ENCODE measurements at regions not wholly inside any gene's neighbourhood (a gene's known extent, or its start where the extent isn't known, plus 50 kb on each side); places are given as distances from the start of the nearest gene placed in this dataset.
"Not testable (repeated sequence)": the region's sequence is repeated elsewhere in the genome, so short reads cannot be mapped to it uniquely, and the experiment has no call there.

DNA sequence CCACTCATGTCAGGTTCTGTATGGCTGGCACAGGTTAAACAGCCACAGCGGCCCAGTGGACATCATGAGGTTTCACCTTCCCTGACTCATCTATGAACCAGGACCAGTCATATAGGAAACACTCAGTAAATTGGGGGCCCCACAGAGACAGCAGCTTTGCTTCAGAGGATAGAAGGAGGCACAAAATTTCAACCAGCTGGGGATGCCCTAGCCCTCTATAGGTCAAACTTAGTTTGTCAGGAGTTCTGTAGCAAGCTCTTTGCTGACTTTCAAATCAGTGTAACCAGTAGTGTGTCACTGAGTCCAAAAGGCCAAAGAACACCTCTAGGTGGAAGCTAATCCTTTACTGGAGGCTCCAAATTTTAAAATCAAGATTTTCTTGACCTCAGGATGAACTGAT, 4157.8 kb upstream of the TPTE start:
- not testable (repeated sequence) for BruUV-seq (replicated peaks)
- CTCF ChIA-PET = interaction anchor here (3.2 kb wide), 1 partner anchor 10 kb away, joined by 9 read pairs; no protein-coding TSS in a partner anchor

DNA sequence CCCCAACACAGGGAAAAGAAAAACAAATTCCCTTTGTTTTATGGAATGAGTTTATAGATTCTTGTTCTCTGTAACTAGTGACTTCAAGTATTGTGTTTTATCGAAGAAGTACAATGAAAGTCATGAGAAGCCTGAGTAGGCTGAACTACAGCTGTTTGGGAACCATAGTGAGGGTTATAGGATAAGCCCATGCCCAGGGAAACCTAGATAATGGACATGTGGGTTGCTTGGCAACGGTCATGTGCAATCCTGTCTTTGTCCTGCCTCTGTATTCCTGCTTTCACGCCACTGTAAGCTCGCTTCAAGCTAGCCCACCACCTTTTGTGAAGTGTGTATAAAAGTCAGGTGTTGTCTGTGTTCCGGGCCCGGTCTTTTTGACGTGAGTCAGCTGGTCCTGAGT, 4152.6 kb upstream of the TPTE start:
- H3K9me3 Mint-ChIP-seq (ENCODE audit: low read depth, unreplicated experiment); H3K4me3 Mint-ChIP-seq (ENCODE audit: low read depth, unreplicated experiment); CTCF ChIA-PET; H3K4me1 Mint-ChIP-seq (ENCODE audit: low read depth, unreplicated experiment); H3K27me3 Mint-ChIP-seq (ENCODE audit: unreplicated experiment); H3K36me3 Mint-ChIP-seq (ENCODE audit: insufficient read depth, unreplicated experiment); intact Hi-C loops (cut with micrococcal nuclease; ENCODE audit: unreplicated experiment); H3K27ac Mint-ChIP-seq (ENCODE audit: unreplicated experiment): not testable (repeated sequence)
- peak; percentile 5 for DNase-seq
- BruUV-seq (replicated peaks) = TSS peak; percentile 79

More for the DNA sequence above, 4157.8 kb upstream of the TPTE start:
- H3K27ac Mint-ChIP-seq (ENCODE audit: unreplicated experiment); H3K4me3 Mint-ChIP-seq (ENCODE audit: low read depth, unreplicated experiment); H3K36me3 Mint-ChIP-seq (ENCODE audit: insufficient read depth, unreplicated experiment); intact Hi-C loops (cut with micrococcal nuclease; ENCODE audit: unreplicated experiment); H3K9me3 Mint-ChIP-seq (ENCODE audit: low read depth, unreplicated experiment); H3K4me1 Mint-ChIP-seq (ENCODE audit: low read depth, unreplicated experiment); H3K27me3 Mint-ChIP-seq (ENCODE audit: unreplicated experiment); DNase-seq: not testable (repeated sequence)

DNA sequence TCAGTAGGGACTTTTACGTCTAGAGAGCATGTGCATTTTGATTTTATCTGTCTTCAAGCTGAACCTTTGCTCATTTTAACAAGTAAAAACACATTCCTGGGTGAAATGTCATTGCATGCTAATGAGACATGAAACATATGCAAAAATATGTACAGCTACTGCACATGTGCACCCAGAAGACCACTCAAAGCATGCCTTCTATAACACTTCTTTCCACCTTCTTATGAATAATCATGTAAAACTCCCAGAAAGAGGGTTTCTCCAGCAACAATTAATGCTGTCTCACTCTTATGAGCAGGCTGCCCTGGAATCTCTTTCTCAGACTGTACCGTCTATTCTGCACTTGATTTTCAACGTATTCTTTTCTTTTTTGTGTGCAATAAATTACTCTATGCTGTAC, 4148.1 kb upstream of the TPTE start:
- H3K4me3 Mint-ChIP-seq (ENCODE audit: low read depth, unreplicated experiment); H3K9me3 Mint-ChIP-seq (ENCODE audit: low read depth, unreplicated experiment); H3K27ac Mint-ChIP-seq (ENCODE audit: unreplicated experiment); BruUV-seq (replicated peaks); intact Hi-C loops (cut with micrococcal nuclease; ENCODE audit: unreplicated experiment); H3K27me3 Mint-ChIP-seq (ENCODE audit: unreplicated experiment); DNase-seq; H3K4me1 Mint-ChIP-seq (ENCODE audit: low read depth, unreplicated experiment); H3K36me3 Mint-ChIP-seq (ENCODE audit: insufficient read depth, unreplicated experiment): not testable (repeated sequence)
- CTCF ChIA-PET = interaction anchor here (1.3 kb wide), 1 partner anchor 10 kb away, joined by 9 read pairs; no protein-coding TSS in a partner anchor

DNA sequence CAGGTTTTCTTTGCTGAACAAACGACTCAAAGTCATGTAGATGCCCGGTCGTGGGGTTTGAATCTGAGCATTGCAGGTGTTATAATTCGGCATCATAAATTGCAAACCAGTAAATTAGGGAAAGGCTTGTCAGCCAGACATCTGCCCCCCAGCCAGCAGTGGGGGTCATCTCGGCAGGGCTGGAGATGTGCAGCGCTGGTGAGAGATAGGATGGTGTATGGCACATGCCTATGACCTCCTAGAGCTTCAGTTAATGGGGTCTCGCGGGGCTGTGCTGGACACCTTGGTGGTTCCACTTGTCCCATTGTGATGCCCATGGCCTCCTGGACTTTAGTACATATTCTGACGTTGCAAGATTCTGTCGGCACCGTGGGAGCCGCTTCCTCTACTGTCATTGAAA, 4147.2 kb upstream of the TPTE start:
- CTCF ChIA-PET = interaction anchor here (1.3 kb wide), 1 partner anchor 11 kb away, joined by 9 read pairs; no protein-coding TSS in a partner anchor
- BruUV-seq (replicated peaks); H3K9me3 Mint-ChIP-seq (ENCODE audit: low read depth, unreplicated experiment); H3K4me3 Mint-ChIP-seq (ENCODE audit: low read depth, unreplicated experiment); intact Hi-C loops (cut with micrococcal nuclease; ENCODE audit: unreplicated experiment); H3K27me3 Mint-ChIP-seq (ENCODE audit: unreplicated experiment); H3K36me3 Mint-ChIP-seq (ENCODE audit: insufficient read depth, unreplicated experiment); DNase-seq; H3K27ac Mint-ChIP-seq (ENCODE audit: unreplicated experiment); H3K4me1 Mint-ChIP-seq (ENCODE audit: low read depth, unreplicated experiment): not testable (repeated sequence)
- TF ChIP-seq, protein P1, sequence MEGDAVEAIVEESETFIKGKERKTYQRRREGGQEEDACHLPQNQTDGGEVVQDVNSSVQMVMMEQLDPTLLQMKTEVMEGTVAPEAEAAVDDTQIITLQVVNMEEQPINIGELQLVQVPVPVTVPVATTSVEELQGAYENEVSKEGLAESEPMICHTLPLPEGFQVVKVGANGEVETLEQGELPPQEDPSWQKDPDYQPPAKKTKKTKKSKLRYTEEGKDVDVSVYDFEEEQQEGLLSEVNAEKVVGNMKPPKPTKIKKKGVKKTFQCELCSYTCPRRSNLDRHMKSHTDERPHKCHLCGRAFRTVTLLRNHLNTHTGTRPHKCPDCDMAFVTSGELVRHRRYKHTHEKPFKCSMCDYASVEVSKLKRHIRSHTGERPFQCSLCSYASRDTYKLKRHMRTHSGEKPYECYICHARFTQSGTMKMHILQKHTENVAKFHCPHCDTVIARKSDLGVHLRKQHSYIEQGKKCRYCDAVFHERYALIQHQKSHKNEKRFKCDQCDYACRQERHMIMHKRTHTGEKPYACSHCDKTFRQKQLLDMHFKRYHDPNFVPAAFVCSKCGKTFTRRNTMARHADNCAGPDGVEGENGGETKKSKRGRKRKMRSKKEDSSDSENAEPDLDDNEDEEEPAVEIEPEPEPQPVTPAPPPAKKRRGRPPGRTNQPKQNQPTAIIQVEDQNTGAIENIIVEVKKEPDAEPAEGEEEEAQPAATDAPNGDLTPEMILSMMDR (IDR thresholded peaks at IDR 0.05; ENCODE audit: unreplicated experiment) = peak; percentile 15

DNA sequence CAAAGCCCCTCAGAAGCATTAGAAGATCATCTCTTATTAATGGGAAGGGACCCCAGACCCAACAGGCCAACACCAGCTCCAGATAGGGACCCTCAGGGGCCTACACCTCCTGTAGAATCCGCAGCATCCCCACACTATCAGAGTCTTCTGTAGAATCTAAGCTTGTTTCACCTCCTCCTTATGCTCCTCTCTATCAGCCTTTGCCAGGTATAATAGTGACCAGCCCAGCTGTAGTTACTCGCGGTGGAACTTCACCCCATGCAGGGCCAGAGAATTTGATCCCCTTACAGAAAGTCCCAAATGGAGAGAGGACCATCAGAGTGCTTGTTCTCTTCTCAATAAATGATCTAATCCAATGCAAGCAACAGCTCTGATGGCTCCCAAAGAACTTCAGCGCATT, 4146.5 kb upstream of the TPTE start:
- DNase-seq; H3K9me3 Mint-ChIP-seq (ENCODE audit: low read depth, unreplicated experiment); H3K36me3 Mint-ChIP-seq (ENCODE audit: insufficient read depth, unreplicated experiment); BruUV-seq (replicated peaks); H3K27ac Mint-ChIP-seq (ENCODE audit: unreplicated experiment); CTCF ChIA-PET; H3K4me3 Mint-ChIP-seq (ENCODE audit: low read depth, unreplicated experiment); H3K4me1 Mint-ChIP-seq (ENCODE audit: low read depth, unreplicated experiment); intact Hi-C loops (cut with micrococcal nuclease; ENCODE audit: unreplicated experiment); H3K27me3 Mint-ChIP-seq (ENCODE audit: unreplicated experiment): not testable (repeated sequence)

DNA sequence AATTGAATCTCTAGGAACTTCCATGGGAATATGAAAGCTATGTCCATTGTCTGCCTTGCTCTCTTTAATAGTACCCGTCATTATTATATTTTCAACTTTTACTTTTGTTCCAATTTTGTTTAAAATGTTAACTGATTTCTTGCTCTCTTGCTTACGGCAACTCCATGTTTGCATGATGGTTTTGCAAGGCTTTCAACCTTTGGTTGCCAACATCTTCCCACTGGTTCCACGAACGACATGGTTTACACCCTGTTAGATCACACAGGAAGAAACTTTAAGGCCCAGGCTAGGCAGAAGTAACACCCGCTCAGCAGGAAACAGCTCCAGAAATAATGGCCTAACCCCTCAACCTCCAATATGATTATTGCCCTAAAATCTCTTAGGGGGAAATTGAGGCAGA, 4145.6 kb upstream of the TPTE start:
- H3K4me3 Mint-ChIP-seq (ENCODE audit: low read depth, unreplicated experiment); H3K4me1 Mint-ChIP-seq (ENCODE audit: low read depth, unreplicated experiment); DNase-seq; BruUV-seq (replicated peaks); H3K9me3 Mint-ChIP-seq (ENCODE audit: low read depth, unreplicated experiment); H3K27me3 Mint-ChIP-seq (ENCODE audit: unreplicated experiment); H3K27ac Mint-ChIP-seq (ENCODE audit: unreplicated experiment); H3K36me3 Mint-ChIP-seq (ENCODE audit: insufficient read depth, unreplicated experiment); CTCF ChIA-PET; intact Hi-C loops (cut with micrococcal nuclease; ENCODE audit: unreplicated experiment): not testable (repeated sequence)

DNA sequence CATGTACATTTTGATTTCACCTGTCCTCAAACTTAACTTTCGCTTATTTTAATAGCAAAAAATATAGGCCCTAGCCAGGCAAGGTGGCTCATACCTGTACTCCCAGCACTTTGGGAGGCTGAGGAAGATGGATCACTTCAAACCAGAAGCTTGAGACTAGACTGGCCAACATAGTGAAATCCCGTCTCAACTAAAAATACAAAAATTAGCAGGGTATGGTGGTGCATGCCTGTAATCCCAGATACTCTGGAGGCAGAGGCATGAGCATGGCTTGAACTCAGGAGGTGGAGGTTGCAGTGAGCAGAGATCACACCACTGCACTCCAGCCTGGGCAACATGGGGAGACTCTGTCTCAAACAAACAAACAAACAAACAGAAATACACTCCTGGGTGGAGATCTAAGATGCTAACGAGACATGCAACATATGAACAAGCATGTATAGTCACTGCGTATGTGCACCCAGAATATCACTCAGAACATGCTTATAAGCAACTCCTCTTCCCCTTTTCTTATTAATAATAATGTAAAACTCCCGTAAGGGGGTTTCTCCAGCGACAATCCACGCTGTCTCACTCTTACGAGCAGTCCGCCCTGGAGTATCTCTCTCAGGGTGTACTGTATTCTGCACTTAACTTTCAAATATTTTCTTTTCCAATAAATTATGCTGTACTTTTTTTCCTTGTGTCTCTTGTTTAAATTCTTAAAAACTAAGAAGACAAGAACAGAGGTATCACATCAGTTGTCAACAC, 4144.9 kb upstream of the TPTE start:
- H3K9me3 Mint-ChIP-seq (ENCODE audit: low read depth, unreplicated experiment); intact Hi-C loops (cut with micrococcal nuclease; ENCODE audit: unreplicated experiment); H3K27me3 Mint-ChIP-seq (ENCODE audit: unreplicated experiment); H3K27ac Mint-ChIP-seq (ENCODE audit: unreplicated experiment); H3K4me3 Mint-ChIP-seq (ENCODE audit: low read depth, unreplicated experiment); H3K4me1 Mint-ChIP-seq (ENCODE audit: low read depth, unreplicated experiment); H3K36me3 Mint-ChIP-seq (ENCODE audit: insufficient read depth, unreplicated experiment); DNase-seq; BruUV-seq (replicated peaks); CTCF ChIA-PET: not testable (repeated sequence)
